Keratinocyte (primary cell): ENCODE measurements at regions not wholly inside any gene's neighbourhood (a gene's known extent, or its start where the extent isn't known, plus 50 kb on each side); places are given as distances from the start of the nearest gene placed in this dataset.

ENCODE experiments used
- CTCF ChIP-seq, 3 experiments: IDR thresholded peaks in 1 of 3; conservative IDR thresholded peaks in 1 of 3; optimal IDR thresholded peaks in 1 of 3; 2 replicates in 2 of 3; 3 replicates in 1 of 3; pipeline versions ENCODE3 to v1.5.1; 2011; ENCODE audit warnings: low read length in 3 of 3, mild to moderate bottlenecking in 3 of 3, moderate library complexity in 2 of 3, control low read depth in 1 of 3, inconsistent platforms in 1 of 3; ENCODE audit not compliant: insufficient read depth in 2 of 3; ENCODE audit errors: extremely low read depth in 1 of 3
- EZH2 ChIP-seq: IDR thresholded peaks from one replicate; pipeline ENCODE4 v1.6.1; 2012; ENCODE audit warnings: inconsistent platforms, mild to moderate bottlenecking, low read length, moderate library complexity

DNA sequence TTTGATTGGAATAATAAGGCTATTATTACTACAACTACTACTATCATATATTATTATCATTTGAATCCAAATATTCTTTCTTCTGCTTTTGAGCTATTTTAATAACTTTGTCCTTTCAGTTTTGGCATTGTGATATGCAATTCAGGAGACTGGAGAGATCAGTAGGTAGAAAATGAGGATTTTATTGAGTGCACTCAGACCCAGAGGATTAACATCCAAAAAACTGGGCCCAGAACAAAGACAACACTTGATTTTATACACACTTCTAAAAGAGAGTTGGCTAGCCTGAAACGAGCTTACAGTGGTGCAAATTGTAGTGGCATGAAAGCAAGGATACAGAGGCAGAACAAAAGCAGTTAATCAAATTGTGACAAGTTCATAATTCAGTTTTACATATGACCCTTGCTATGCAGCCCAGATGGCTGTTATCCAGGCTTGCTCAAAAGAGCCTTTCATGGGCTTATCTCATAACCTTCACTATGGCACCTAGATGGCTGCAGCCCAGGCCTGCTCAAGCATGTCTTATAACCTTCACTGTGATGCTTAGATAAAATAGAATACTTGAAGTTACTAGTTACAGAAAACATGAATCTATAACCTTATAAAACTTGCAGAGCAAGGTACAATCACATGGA is 796.3 kb upstream of the RAG2 start:
- no peak for TF ChIP-seq EZH2
- no peak for TF ChIP-seq CTCF (optimal IDR thresholded peaks at IDR 0.05 in 1 of 3, IDR thresholded peaks at IDR 0.05 in 1 of 3, conservative IDR thresholded peaks at IDR 0.05 in 1 of 3; ENCODE audit: extremely low read depth in 1 of 3, insufficient read depth in 2 of 3, low read length in 3 of 3)
